MCF 10A (cell line): ENCODE measurements at regions not wholly inside any gene's neighbourhood (a gene's known extent, or its start where the extent isn't known, plus 50 kb on each side); places are given as distances from the start of the nearest gene placed in this dataset.

ENCODE experiments used
- BruUV-seq: library from RNA; stranded (reverse); fragments of 400-500 nt; replicated peaks from 2 replicates; lab custom pipeline; 2021; lab: Mats Ljungman, UMichigan
- CTCF ChIA-PET: fragments of 300-600 bp; sonication (Branson Sonifier 250); formaldehyde crosslinking; extraction: SDS; loops from one replicate; lab custom pipeline; 2021; ENCODE audit warnings: antibody characterized with exemption, inconsistent platforms; lab: Yijun Ruan, JAX
- POLR2A ChIA-PET: fragments of 300-600, 350-650 bp; sonication (Branson Sonifier 250); formaldehyde crosslinking; extraction: SDS; loops from one replicate; lab custom pipeline; 2020; ENCODE audit warnings: antibody characterized with exemption, inconsistent platforms; lab: Yijun Ruan, JAX
- DNase-seq: peaks from one replicate; pipeline ENCODE4 v3.0.0-alpha.2; 2018; ENCODE audit not compliant: unreplicated experiment
- H3K27ac Mint-ChIP-seq: one replicate; pipeline ENCODE4 v1.8.0; 2022; ENCODE audit warnings: mild to moderate bottlenecking, low read depth, mixed read lengths; ENCODE audit not compliant: unreplicated experiment
- H3K27me3 Mint-ChIP-seq: one replicate; pipeline ENCODE4 v1.8.0; 2022; ENCODE audit warnings: mixed read lengths; ENCODE audit not compliant: insufficient read depth, unreplicated experiment
- H3K36me3 Mint-ChIP-seq: one replicate; pipeline ENCODE4 v1.8.0; 2022; ENCODE audit warnings: mild to moderate bottlenecking, moderate library complexity, mixed read lengths; ENCODE audit not compliant: insufficient read depth, unreplicated experiment
- H3K4me1 Mint-ChIP-seq: one replicate; pipeline ENCODE4 v1.8.0; 2022; ENCODE audit warnings: mixed read lengths; ENCODE audit not compliant: insufficient read depth, unreplicated experiment
- H3K4me3 Mint-ChIP-seq: one replicate; pipeline ENCODE4 v1.8.0; 2022; ENCODE audit warnings: mild to moderate bottlenecking, moderate library complexity, mixed read lengths; ENCODE audit not compliant: unreplicated experiment
- H3K9me3 Mint-ChIP-seq: one replicate; pipeline ENCODE4 v1.8.0; 2022; ENCODE audit warnings: mixed read lengths; ENCODE audit not compliant: unreplicated experiment
- intact Hi-C: fragments of 100-400 bp; cut with micrococcal nuclease; formaldehyde crosslinking; loops from 2 replicates; pipeline ENCODE4 v1.14.1; 2022
- TF ChIP-seq, protein P1 (sequence below): fragments of 200-600 bp; IDR thresholded peaks from one replicate; pipeline ENCODE4 v1.8.0; 2022; ENCODE audit warnings: antibody characterized with exemption, mild to moderate bottlenecking; ENCODE audit not compliant: unreplicated experiment

DNA sequence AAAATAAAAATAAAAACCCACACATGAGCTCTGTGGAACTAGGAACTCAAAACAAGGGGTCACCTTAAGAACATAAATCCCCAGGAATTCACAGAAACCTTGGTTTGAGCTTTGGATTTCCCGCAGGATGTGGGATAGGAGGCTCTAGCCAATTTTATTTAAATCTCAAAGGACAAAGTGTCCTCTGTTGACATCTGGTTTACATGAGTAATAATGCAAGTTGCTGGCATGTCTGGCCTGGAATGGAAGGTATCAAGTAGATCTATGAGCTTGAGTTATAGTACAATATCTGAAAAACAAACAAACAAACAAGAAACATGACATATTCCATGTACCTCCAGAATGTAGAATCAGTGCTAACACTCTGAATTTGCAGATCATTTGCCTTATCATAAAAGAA is 94.2 kb upstream of the SLIT3 start:
- no peak for DNase-seq
- BruUV-seq = no TSS peak
- Mint-ChIP-seq H3K4me3 (no peak overlapping the region), H3K4me1 (peaks cover 6% of the 10 kb centered on the region), H3K27me3 (no peaks in the 10 kb centered on the region), H3K27ac (no peak overlapping the region), H3K36me3 (peaks cover 6% of the 10 kb centered on the region), H3K9me3 (peaks cover 7% of the 10 kb centered on the region)
- CTCF ChIA-PET = interaction anchor here (0.7 kb wide), 1 partner anchor 13 kb away, joined by 4 read pairs; no protein-coding TSS in a partner anchor
- TF ChIP-seq, protein P1, sequence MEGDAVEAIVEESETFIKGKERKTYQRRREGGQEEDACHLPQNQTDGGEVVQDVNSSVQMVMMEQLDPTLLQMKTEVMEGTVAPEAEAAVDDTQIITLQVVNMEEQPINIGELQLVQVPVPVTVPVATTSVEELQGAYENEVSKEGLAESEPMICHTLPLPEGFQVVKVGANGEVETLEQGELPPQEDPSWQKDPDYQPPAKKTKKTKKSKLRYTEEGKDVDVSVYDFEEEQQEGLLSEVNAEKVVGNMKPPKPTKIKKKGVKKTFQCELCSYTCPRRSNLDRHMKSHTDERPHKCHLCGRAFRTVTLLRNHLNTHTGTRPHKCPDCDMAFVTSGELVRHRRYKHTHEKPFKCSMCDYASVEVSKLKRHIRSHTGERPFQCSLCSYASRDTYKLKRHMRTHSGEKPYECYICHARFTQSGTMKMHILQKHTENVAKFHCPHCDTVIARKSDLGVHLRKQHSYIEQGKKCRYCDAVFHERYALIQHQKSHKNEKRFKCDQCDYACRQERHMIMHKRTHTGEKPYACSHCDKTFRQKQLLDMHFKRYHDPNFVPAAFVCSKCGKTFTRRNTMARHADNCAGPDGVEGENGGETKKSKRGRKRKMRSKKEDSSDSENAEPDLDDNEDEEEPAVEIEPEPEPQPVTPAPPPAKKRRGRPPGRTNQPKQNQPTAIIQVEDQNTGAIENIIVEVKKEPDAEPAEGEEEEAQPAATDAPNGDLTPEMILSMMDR = no peak
- POLR2A ChIA-PET = interaction anchor here (0.6 to 0.7 kb wide), 2 partner anchors 13 to 688 kb away, joined by 3 read pairs; no protein-coding TSS in a partner anchor
- intact Hi-C loops = no loop called here

DNA sequence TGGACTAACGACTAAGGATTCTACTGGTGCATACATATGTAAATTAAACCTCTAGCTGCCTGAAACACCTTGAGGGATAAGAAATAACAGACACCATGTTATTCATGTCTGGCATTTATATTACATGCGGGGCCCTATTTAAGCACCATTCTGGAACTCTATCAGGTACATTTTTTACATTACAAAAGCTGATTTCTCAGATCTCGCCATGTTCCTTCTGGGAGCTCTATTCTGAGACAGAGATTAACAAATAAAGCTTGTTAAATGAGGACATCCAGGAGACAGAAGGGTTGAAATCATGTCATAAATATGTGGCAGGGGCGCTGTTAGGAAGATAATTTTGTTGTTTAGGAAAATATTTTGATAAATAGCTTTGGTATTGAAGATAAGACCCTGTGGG is 93.4 kb upstream of the SLIT3 start:
- intact Hi-C loops = no loop called here
- TF ChIP-seq, protein P1 = no peak
- Mint-ChIP-seq H3K27me3 (no peaks in the 10 kb centered on the region), H3K9me3 (peaks cover 7% of the 10 kb centered on the region), H3K27ac (no peak overlapping the region), H3K4me1 (peaks cover 6% of the 10 kb centered on the region), H3K36me3 (peaks cover 6% of the 10 kb centered on the region), H3K4me3 (no peak overlapping the region)
- DNase-seq = no peak
- ChIA-PET CTCF (interaction anchor here (0.7 kb wide), 1 partner anchor 14 kb away, joined by 4 read pairs; no protein-coding TSS in a partner anchor), POLR2A (interaction anchor here (0.7 kb wide), 1 partner anchor 14 kb away, joined by 3 read pairs; no protein-coding TSS in a partner anchor)
- no TSS peak for BruUV-seq

DNA sequence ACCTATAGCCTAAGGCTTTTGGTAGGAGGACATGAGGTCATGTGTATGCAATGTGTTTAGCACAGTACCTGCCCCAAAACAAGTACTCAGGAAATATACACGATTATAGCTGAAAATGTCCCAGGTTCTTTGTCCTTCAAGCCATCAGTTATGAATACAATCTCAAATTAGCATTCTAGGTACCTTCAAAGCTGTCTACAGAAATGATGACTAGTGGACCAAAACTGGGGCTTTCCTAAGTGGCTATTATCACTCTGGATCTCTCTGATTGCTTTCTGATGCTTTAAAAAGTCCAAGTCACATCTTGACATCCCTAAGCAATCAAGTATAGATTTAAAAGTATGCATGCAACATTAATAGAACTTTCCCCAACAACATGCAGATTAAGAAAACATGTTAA is 93.0 kb upstream of the SLIT3 start:
- DNase-seq = no peak
- intact Hi-C loops = no loop called here
- H3K27ac Mint-ChIP-seq = no peak overlapping the region
- ChIA-PET CTCF (no interaction called here), POLR2A (no interaction called here)
- H3K4me1 Mint-ChIP-seq = peaks cover 6% of the 10 kb centered on the region
- TF ChIP-seq, protein P1 = no peak
- H3K27me3 Mint-ChIP-seq = no peaks in the 10 kb centered on the region
- no TSS peak for BruUV-seq
- peaks cover 7% of the 10 kb centered on the region for H3K9me3 Mint-ChIP-seq
- H3K36me3 Mint-ChIP-seq = peaks cover 6% of the 10 kb centered on the region
- no peak overlapping the region for H3K4me3 Mint-ChIP-seq

DNA sequence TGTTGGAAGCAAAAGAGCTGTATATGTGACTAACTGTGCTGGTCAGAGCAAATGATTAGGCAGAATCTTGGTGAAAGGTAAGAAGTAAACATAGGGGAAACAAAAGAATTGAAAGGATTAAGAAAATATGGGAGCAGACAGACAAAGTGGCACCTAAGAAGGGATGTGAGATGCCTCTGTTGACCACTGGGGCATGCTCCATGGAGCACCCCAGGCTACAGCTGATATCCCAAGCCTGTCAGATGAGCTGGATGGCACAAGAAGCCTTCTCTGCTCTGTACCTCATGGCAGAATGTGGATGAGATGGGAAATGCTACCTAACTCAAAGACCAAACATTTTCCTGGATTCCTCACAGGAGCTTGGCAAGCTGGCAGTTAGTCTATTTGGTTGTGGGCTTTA is 89.3 kb upstream of the SLIT3 start:
- Mint-ChIP-seq H3K4me1 (peaks cover 6% of the 10 kb centered on the region), H3K27ac (no peak overlapping the region), H3K9me3 (no peaks in the 10 kb centered on the region), H3K27me3 (no peaks in the 10 kb centered on the region), H3K36me3 (no peaks in the 10 kb centered on the region), H3K4me3 (no peak overlapping the region)
- BruUV-seq = no TSS peak
- TF ChIP-seq, protein P1 = no peak
- ChIA-PET POLR2A (no interaction called here), CTCF (interaction anchor here (0.9 to 1.5 kb wide), 2 partner anchors 13 to 88 kb away, joined by 3 to 7 read pairs; no protein-coding TSS in a partner anchor)
- intact Hi-C loops = no loop called here
- DNase-seq = no peak
